Gastrocnemius medialis (tissue), 4 donors: ENCODE measurements at regions not wholly inside any gene's neighbourhood (a gene's known extent, or its start where the extent isn't known, plus 50 kb on each side); places are given as distances from the start of the nearest gene placed in this dataset.

ENCODE experiments used
- CTCF ChIP-seq, 5 experiments: fragments of 450-650 bp in 3 of 5; fragments of 200-600 bp in 2 of 5; sonication (generic) in 2 of 5; IDR thresholded peaks in 4 of 5; conservative IDR thresholded peaks in 1 of 5; 1 replicate in 4 of 5; 2 replicates in 1 of 5; pipeline ENCODE4 v1.5.1; 2016 to 2019; ENCODE audit warnings: antibody characterized with exemption in 5 of 5, mild to moderate bottlenecking in 3 of 5, moderate library complexity in 3 of 5
- POLR2A ChIP-seq, 2 donors: fragments of 450-650 bp; IDR thresholded peaks; one replicate each; pipeline ENCODE4 v1.6.1; 2017; ENCODE audit warnings: antibody characterized with exemption in 2 of 2, mild to moderate bottlenecking in 2 of 2, moderate library complexity in 2 of 2

DNA sequence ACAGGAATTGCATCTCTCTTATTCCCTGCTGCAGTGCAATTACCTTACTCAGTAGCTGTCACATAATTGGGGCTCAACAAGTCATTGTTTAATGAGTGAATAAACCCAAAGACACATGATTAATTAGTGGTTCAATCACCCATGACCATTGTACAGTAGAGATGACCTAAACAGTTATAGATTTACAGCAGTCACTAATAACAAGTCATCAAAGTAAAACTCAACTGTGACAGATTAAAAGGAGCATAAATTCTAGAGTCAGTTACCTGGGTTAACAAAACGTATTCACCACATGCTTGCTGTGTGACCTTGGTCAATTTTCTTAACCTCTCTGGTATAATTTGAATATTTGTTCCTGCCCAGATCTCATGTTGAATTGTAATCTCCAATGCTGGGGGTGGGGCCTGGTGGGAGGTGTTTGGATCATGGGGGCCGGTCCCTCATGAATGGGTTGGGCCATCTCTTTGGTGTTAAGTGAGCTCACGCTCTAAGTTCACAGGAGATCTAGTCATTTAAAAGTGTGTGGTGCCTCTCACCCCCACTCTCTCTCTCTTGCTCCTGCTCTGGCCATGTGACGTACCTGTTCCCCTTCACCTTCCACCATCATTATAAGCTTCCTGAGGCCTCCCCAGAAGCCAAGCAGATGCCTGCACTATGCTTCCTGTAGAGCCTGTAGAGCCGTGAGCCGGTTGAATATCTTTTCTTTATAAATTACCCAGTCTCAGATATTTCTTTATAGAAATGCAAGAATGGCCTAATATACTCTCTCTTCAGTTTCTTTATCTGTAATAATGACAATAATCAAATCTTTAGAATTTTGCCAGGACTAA is 141.9 kb upstream of the PLEKHG7 start:
- no peak for TF ChIP-seq CTCF (IDR thresholded peaks at IDR 0.05 in 4 of 5, conservative IDR thresholded peaks at IDR 0.05 in 1 of 5)
- TF ChIP-seq POLR2A (IDR thresholded peaks at IDR 0.05), result no peak
